Fibroblast of skin of scalp (primary cell): ENCODE measurements at regions not wholly inside any gene's neighbourhood (a gene's known extent, or its start where the extent isn't known, plus 50 kb on each side); places are given as distances from the start of the nearest gene placed in this dataset.
A peak's percentile ranks its signal among the peaks of the same experiment; 100 is the strongest.
"Not testable (repeated sequence)": the region's sequence is repeated elsewhere in the genome, so short reads cannot be mapped to it uniquely, and the experiment has no call there.

Experiments
- DNase-seq: peaks from one replicate; pipeline ENCODE4 v3.0.0-alpha.2; 2013

DNA sequence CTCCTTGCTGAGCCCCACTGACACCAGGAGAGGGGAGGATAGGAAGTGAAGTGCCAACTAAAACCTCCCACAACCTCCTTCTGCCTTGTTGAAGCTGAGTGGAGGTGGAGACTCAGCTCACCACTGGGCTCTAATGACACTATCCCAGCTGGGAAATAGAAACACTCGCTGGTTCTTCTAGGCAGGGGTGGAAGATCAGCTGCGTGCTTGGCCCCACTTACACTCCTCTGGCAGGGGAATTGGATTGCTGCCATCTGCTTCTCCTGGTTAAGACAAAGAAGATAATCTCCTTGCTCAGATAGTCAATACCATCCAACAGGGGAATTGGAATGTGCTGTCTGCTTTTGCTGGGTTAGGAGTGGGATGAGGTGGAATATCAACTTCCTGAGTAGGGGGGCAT, 392.5 kb downstream of the ZNF674 start:
- DNase-seq = no peak

DNA sequence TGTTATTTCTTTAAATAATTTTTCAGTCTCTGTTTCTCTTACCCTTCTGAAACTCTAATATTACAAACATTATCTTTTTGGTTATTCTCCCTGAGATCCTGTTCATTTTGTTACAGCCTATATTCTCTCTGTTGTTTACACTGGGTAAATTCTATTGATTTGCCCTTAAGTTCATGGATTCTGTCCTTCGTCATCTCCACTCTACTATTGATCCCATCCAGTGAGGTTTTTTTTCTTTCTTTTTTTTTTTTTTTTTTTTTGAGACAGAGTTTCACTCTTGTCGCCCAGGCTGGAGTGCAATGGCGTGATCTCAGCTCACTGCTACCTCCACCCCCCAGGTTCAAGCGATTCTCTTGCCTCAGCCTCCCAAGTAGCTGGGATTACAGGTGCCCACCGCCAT, 393.9 kb downstream of the ZNF674 start:
- not testable (repeated sequence) for DNase-seq

DNA sequence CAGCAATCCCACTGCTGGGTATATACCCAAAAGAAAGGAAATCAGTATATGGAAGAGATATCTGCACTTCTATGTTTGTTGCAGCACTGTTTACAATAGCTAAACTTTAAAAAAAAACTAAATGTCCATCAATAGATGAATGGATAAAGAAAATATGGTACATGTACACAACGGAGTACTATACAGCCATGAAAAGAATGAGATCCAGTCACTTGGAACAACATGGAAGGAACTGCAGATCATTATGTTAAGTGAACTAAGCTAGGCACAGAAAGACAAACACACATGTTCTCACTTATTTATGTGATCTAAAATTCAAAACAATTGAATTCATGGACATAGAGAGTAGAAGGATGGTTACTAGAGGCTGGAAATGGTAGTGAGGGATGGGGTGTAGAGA, 400.7 kb downstream of the ZNF674 start:
- DNase-seq = no peak

DNA sequence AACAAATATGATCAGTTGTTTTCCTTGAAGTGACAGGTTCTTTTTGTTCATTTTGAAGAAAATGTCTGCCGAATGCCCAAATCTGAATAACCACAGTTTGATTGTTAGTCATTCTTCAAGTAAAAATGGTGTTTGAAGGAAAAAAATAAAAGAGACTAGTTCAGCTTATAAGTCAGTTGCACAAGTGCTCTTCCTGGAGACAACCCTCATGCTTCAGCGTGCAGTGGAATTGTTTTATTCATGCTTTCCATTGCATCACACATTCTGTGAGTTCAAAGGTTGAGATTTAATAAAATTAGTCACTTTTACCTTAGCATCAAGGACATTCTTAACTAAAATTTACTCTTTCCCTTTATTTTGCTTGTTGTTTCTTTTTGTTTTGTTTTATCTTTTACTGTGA, 404.9 kb downstream of the ZNF674 start:
- DNase-seq = no peak

GRCh38 chrX:46130247-46130646, 415.0 kb downstream of the ZNF674 start:
- no peak for DNase-seq

GRCh38 chrX:46125111-46125510, 420.1 kb downstream of the ZNF674 start:
- peak; percentile 19 for DNase-seq

GRCh38 chrX:46117234-46117633, 428.0 kb downstream of the ZNF674 start:
- no peak for DNase-seq

- DNase-seq = not testable (repeated sequence)
Measured at GRCh38 chrX:46087310-46087709, 457.9 kb downstream of the ZNF674 start.

DNA sequence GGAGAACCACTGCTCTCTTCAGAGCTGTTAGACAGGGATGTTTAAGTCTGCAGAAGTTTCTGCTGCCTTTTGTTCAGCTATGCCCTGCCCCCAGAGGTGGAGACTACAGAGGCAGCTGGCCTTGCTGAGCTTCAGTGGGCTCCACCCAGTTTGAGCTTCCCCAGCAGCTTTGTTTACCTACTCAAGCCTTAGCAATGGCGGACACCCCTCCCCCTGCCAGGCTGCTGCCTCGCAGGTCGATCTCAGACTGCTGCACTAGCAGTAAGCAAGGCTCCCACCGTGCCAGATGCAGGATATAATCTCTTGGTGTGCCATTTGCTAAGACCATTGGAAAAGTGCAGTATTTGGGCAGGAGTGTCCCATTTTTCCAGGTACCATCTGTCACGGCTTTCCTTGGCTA, 465.1 kb downstream of the ZNF674 start:
- DNase-seq = not testable (repeated sequence)

- DNase-seq = peak; percentile 1
Measured at GRCh38 chrX:46072791-46073190, 472.4 kb downstream of the ZNF674 start.

- DNase-seq = no peak
Measured at GRCh38 chrX:46072372-46072771, 472.8 kb downstream of the ZNF674 start.

DNA sequence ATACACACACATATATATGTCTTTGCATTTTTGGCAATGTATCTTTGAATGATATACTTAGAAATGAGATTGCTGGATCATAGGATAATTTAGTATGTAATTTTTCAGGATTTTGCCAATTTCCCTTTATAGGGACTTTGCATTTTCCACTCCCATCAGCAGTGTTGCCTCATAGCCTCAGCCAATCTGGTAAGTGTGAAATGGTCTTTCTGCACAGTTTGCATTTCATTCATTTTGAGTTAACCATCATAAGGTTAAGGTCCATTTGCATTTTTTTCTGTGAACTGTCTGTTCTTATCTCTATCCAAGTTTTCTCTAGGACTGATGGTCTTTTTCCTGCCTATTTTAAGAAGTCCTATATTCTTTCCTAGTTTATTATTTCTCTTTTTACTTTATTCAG, 474.8 kb downstream of the ZNF674 start:
- DNase-seq = no peak

DNA sequence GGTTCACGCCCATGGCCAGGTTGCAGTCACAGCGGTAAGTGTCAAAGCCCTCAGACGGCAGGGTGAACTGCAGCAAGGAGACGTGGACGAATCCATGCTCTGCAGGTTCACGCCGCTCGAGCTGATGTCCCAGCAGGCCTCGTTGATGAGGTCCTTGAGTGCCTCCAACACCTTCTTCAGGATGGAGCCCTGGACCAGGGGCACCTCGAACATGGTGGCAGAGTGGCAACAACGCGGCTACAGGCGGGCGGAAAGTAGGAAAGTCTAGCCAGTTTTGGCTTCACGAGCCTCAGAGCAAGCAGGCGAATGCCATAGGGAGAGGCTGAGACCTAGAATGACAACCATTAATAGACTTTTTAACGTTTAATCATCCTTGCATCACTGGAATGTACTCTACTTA, 485.9 kb downstream of the ZNF674 start:
- DNase-seq = no peak

DNA sequence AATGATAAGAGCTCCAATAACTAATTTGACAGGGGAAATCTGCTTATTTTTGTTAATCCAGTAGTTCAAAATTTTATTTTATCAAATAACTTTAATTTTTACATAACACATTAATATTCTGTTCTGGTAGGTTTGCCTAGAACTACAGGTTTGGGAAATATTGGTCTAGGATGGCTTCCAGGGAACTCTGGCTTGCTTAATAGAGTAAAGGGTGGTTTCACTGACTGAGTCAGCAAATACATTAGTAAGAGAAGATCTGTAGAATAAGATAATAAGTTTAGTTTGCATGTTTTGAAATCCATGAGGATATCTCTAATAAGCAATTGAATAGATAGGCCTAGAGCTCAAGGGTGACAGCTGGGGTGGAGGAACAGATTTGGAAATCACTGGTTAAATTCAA, 500.7 kb downstream of the ZNF674 start:
- no peak for DNase-seq

DNA sequence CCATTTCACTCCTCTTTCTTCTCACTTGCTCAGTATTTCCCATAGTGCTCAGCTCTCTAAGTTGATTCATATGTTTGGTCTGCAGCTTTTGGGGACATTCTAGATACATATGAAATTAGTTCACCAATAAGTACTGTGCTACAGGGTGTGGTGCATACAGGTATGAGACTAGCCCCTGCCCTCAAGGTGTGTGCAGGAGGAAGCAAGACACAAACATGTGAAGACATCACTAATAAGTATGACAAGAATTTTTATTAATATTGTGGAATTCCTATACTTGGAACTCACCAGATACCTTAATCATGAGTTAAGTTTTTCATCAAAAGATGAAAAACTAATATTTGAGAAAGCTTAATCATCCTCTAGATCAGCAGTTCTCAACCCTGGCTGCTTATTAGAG, 505.2 kb downstream of the ZNF674 start:
- no peak for DNase-seq

- DNase-seq = no peak
Measured at GRCh38 chrX:46039526-46039925, 505.7 kb downstream of the ZNF674 start.

- DNase-seq = peak; percentile 58
Measured at GRCh38 chrX:46036508-46036907, 508.7 kb downstream of the ZNF674 start.

DNA sequence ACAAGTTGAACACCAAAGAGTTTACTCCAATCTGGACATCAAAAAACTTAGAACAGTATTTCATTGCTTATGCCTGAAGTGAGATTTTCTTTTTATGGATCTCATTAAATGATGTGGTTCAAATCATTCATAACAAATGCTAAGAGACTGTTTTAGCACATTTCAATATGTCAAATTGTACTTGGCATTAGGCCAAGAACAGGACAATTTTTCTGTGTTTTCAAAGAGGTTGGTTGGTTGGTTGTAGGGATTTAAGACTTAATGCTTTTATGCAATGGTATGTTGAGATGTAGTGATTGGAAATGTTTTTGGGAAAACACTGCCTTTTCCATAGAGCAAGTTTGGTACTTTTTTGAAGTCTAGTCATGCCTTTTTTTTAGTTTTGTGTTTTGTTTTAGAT, 510.4 kb downstream of the ZNF674 start:
- no peak for DNase-seq

DNA sequence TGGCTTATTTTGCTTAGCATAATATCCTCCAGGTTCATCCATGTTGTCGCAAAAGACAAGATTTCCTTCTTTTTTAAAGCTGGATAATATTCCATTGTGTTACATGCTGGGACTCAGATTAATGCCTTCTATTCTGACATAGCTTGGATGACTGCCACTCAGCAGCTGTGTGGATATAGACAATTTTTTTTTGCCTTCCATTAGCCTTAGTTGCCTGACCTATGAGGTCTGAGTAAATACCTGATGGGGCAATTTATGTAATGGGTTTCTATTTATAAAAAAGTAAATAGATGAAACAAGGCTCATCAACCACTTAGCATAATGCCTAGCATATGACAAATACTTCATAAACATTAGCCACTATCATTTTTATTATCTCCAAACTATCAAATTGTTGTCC, 515.4 kb downstream of the ZNF674 start:
- DNase-seq = no peak

DNA sequence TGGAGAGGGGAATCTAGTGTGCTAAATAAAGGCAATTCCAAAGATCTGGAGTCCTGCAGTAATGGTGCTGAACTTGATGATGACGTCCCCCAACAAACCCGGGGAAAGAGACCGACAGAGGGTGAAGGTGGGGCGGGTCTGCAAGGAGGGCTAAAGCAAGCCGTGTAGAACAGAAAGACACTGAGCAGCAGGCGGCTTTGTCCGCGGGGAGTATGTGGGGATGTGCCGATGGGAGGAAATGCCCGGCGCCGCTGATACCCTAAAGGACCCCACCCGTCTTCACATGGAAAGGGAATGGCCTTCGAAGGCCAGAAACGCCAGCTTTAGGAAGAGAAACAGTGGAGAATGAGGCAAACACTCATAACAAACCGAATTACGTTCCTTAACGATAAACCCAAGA, 528.9 kb downstream of the ZNF674 start:
- DNase-seq = no peak

DNA sequence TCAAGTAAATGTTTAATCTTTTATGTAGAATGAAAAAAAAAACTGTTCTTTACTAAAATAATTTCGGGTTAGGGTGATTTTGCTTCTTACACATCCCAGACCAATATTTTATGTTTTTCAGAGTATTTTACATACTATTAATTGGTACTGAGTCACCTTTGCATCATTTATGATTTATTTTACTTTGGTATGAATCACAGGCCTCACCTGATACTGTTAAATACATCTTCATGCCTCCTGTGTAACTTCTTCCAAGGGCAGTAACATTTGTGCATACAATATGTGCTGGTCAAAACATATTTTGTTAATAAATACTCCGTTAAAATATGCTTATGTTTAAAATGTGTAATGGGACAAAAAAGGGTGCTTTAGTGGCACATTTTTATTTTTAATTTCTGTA, 529.6 kb downstream of the ZNF674 start:
- DNase-seq = no peak

DNA sequence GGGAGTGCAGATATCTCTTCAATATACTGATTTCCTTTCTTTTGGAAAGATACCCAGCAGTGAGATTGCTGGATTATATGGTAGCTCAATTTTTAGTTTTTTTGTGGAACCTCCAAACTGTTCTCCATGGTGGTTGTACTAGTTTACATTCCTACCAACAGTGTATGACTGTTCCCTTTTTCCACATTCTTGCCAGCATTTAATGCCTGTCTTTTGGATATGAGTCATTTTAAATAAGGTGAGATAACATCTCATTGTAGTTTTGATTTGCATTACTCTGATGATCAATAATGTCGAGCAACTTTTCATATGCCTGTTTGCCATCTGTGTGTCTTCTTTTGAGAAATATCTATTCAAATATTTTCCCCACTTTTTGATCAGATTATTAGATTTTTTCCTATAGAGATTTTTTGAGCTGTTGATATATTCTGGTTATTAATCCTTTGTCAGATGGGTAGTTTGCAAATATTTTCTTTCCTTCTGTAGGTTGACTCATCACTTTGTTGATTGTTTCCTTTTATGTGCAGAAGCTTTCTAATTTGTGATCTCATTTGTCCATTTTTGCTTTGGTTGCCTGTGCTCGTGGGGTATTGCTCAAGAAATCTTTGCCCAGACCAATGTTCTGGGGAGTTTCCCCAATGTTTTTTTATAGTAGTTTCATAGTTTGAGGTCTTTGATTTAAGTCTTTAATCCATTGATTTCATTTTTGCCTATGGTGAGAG, 552.7 kb downstream of the ZNF674 start:
- no peak for DNase-seq

DNA sequence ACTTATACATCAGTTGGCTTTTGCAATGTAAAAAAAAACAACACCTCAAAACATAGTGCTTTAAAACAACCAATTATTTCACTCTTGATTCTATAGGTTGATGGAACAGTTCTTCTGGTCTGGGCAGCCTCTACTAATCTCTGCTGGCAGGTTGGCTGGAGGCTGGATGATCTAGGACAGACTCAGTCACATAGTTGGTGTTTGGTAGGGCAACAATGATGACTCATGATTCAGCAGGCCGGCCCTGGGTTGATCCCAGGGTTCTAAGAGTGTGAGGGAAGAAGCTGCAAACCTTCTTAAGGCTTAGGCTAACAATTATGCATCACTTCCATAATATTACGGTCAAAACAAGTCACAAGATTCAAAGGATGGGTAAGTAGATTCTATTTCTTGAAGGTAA, 558.2 kb downstream of the ZNF674 start:
- peak; percentile 1 for DNase-seq

DNA sequence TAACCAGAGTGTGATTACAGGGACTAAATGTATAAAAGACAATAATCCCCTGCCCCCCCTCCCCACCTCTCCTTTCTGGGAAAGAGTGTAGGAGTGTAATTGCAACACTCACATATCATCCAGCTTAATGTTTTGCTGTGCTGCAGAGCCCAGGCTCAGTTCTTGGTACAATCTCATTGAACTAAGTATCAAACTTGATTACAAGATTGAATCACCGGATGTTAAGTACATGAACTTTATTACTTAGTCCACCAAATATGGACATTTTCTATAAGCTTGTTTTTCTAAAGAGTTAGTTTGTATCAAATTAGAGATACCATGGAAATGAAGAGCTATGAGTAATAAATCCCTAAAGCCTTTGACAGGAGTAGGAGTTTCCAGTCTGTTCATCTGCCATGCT, 559.1 kb downstream of the ZNF674 start:
- no peak for DNase-seq
